ENCODE measurements at regions not wholly inside any gene's neighbourhood (a gene's known extent, or its start where the extent isn't known, plus 50 kb on each side); places are given as distances from the start of the nearest gene placed in this dataset.
A peak's percentile ranks its signal among the peaks of the same experiment; 100 is the strongest.

DNA sequence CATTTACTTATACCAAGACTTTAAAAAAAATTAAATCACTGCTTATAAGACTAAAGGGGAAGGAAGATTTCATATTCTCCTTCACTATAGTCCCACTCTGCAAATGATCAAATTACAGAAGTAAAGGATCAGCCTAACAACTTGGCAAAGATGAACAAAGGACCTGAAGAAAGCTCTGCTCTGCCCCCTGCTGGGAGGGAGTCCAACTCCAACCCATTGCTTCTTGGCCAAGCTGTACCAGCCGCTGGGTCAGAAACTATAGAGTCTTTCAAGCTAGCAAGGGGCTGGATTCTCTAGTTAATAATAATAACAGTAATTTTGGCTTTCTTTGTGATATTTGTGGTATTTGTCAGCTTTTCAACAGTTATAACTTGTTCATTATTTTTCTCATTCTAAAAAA, 927.0 kb upstream of the CRIM1 start:
- H3K4me3 ChIP-seq: no peak overlapping the region
- TF ChIP-seq, protein P1, sequence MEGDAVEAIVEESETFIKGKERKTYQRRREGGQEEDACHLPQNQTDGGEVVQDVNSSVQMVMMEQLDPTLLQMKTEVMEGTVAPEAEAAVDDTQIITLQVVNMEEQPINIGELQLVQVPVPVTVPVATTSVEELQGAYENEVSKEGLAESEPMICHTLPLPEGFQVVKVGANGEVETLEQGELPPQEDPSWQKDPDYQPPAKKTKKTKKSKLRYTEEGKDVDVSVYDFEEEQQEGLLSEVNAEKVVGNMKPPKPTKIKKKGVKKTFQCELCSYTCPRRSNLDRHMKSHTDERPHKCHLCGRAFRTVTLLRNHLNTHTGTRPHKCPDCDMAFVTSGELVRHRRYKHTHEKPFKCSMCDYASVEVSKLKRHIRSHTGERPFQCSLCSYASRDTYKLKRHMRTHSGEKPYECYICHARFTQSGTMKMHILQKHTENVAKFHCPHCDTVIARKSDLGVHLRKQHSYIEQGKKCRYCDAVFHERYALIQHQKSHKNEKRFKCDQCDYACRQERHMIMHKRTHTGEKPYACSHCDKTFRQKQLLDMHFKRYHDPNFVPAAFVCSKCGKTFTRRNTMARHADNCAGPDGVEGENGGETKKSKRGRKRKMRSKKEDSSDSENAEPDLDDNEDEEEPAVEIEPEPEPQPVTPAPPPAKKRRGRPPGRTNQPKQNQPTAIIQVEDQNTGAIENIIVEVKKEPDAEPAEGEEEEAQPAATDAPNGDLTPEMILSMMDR (IDR thresholded peaks at IDR 0.05; ENCODE audit: borderline replicate concordance): peak; percentile 38
- no peak for DNase-seq
- H3K27me3 ChIP-seq (ENCODE audit: low read depth): no peaks in the 10 kb centered on the region
- H3K36me3 ChIP-seq: no peaks in the 10 kb centered on the region
- intact Hi-C loops (cut with micrococcal nuclease): no loop called here
- H3K9me3 ChIP-seq (replicated peaks): no peaks in the 10 kb centered on the region
- no peaks in the 10 kb centered on the region for H3K4me1 ChIP-seq
- H3K27ac ChIP-seq (replicated peaks): no peak overlapping the region

DNA sequence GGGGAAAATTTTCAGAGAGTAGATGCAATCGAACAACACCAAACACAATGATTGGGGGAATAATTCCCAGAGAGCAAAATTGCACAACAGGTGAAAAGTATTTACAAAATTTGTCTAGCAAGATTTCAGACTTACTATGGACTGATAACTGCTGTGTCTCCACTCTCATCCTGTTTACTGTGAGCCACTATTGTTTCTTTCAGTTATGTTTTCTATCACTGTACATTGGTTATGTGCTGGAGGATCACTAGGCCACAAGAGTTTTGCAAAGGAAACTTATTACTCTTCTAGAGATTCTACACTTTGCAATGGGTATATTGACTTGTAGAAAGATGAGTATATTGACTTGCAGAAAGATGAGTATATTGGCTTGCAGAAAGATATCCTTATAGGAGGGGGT, 934.1 kb upstream of the CRIM1 start:
- H3K36me3 ChIP-seq: no peaks in the 10 kb centered on the region
- H3K27me3 ChIP-seq (ENCODE audit: low read depth): no peaks in the 10 kb centered on the region
- intact Hi-C loops (cut with micrococcal nuclease): no loop called here
- H3K27ac ChIP-seq (replicated peaks): no peak overlapping the region
- no peak overlapping the region for H3K4me3 ChIP-seq
- H3K9me3 ChIP-seq (replicated peaks): no peaks in the 10 kb centered on the region
- TF ChIP-seq, protein P1 (IDR thresholded peaks at IDR 0.05; ENCODE audit: borderline replicate concordance): no peak
- no peaks in the 10 kb centered on the region for H3K4me1 ChIP-seq
- DNase-seq: no peak

DNA sequence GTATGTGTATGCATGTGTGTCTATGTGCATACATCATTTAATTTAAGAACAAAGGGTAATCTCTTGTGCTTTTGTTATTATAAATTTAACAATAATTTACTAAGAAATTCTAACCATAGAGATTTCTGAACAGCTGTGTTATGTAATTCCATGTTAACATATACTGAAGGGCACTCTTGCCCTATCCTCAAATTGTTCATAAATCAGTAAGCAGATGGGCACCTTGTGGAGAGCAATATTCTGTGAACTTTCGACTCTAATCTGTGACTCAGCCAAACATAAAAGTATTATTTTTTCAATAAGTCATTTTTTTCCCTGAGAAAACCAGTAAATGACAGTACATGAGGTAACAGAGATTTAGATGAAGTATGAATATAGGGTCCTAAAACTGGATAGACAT, 938.3 kb upstream of the CRIM1 start:
- Histone ChIP-seq H3K4me1 (no peaks in the 10 kb centered on the region), H3K27me3 (ENCODE audit: low read depth) (no peaks in the 10 kb centered on the region), H3K4me3 (no peak overlapping the region), H3K9me3 (replicated peaks) (no peaks in the 10 kb centered on the region), H3K36me3 (no peaks in the 10 kb centered on the region), H3K27ac (replicated peaks) (no peak overlapping the region)
- no peak for DNase-seq
- TF ChIP-seq, protein P1 (IDR thresholded peaks at IDR 0.05; ENCODE audit: borderline replicate concordance): no peak
- intact Hi-C loops (cut with micrococcal nuclease): loop anchor here (10.0 kb wide), 1 partner anchor 1742 kb away; no protein-coding TSS in a partner anchor

DNA sequence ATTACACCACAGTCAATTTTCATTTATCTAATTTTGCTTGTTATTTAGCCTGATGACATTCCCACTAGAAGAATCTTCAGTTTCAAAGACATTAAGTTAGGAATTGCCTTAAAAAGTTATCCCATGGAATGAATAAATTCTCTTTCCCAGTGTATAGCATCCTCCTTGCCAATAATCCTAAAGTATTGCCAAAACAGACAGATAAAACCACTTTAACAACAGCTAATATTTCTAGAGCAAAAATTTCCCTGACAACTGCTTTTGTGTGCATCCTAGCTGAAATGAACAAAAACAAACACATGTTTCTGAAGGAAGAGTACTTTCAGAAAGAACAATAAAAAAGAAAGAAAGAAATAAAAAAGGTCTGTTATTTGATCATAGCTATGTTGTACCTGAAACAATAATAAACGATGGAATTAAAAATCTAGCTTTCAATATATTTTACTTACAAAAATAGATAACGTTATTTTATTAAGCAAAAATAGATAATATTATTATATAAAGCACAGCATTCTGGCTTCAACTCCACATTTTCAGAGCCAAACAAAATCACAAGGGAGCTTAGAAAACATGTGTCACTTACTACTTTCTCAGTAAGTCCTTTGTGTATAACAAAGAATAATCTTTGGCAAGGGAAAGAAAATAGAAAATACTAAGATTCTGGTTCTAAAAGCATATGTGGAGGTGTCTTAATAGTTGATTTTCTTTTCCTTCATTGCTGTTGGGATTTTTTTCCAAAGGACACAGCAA, 939.0 kb upstream of the CRIM1 start:
- TF ChIP-seq, protein P1 (IDR thresholded peaks at IDR 0.05; ENCODE audit: borderline replicate concordance): no peak
- intact Hi-C loops (cut with micrococcal nuclease): loop anchor here (10.0 kb wide), 1 partner anchor 1742 kb away; no protein-coding TSS in a partner anchor

DNA sequence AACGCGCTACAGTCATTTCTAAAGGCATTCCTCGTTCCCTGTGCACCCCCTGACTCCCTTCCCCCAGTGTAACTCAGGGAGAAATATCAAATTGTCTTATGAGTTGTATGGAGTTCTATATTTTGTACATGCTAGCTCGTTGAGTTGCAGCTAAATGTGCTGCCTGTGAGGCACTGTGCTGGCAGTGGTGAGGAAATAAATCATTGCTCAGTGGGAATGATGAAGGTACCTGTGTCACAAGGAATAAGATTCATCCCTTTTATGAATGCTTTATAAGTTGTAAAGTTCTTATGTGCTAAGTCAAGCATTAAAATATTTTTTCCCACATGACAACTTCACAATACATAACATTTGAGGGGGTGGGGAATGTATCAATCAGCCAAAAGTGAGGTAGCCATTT, 939.6 kb upstream of the CRIM1 start:
- no peak overlapping the region for H3K4me3 ChIP-seq
- no peaks in the 10 kb centered on the region for H3K9me3 ChIP-seq (replicated peaks)
- no peak overlapping the region for H3K27ac ChIP-seq (replicated peaks)
- H3K36me3 ChIP-seq: no peaks in the 10 kb centered on the region
- intact Hi-C loops (cut with micrococcal nuclease): loop anchor here (10.0 kb wide), 1 partner anchor 1741 kb away; no protein-coding TSS in a partner anchor
- H3K27me3 ChIP-seq (ENCODE audit: low read depth): no peaks in the 10 kb centered on the region
- no peak for DNase-seq
- no peaks in the 10 kb centered on the region for H3K4me1 ChIP-seq
- TF ChIP-seq, protein P1 (IDR thresholded peaks at IDR 0.05; ENCODE audit: borderline replicate concordance): no peak

More for the DNA sequence above, 939.0 kb upstream of the CRIM1 start:
- Histone ChIP-seq H3K4me3 (no peak overlapping the region), H3K4me1 (no peaks in the 10 kb centered on the region), H3K27ac (replicated peaks) (no peak overlapping the region), H3K27me3 (ENCODE audit: low read depth) (no peaks in the 10 kb centered on the region), H3K36me3 (no peaks in the 10 kb centered on the region), H3K9me3 (replicated peaks) (no peaks in the 10 kb centered on the region)
- no peak for DNase-seq

Measured in left ventricle myocardium inferior (tissue), 1 donor.